ENCODE measurements at regions not wholly inside any gene's neighbourhood (a gene's known extent, or its start where the extent isn't known, plus 50 kb on each side); places are given as distances from the start of the nearest gene placed in this dataset.

- no peak for TF ChIP-seq CTCF (IDR thresholded peaks at IDR 0.05; ENCODE audit: low read length)
- TF ChIP-seq EZH2 (IDR thresholded peaks at IDR 0.05; ENCODE audit: borderline replicate concordance, low read length) = no peak
These were observed 1036.5 kb downstream of the NLGN4Y start for GRCh38 chrY:15560840-15561239.

All from OCI-LY1 (cell line).